Fibroblast of upper back skin (primary cell): ENCODE measurements at regions not wholly inside any gene's neighbourhood (a gene's known extent, or its start where the extent isn't known, plus 50 kb on each side); places are given as distances from the start of the nearest gene placed in this dataset.

Source experiments
- DNase-seq: peaks from one replicate; pipeline ENCODE4 v3.0.0-alpha.2; 2013

DNA sequence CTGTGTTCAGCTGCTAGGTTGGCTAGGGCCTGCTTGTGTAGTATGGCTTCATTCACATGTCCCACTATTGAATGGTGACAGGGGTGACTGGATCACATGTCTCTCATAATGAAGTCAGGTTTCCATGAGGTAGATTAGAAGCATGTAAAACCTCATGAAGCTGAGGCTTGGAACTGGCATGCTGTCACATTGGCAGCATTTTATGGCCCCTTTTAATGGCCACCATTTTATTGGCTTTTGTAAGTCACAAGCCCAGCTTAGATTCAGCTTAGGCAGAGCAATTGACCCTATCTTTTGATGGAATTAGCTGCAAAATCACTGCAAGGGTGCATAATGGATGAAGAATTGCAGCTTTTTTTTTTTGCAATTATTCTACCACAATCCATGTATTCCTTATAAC lies 583.5 kb downstream of the MED13L start:
- no peak for DNase-seq

DNA sequence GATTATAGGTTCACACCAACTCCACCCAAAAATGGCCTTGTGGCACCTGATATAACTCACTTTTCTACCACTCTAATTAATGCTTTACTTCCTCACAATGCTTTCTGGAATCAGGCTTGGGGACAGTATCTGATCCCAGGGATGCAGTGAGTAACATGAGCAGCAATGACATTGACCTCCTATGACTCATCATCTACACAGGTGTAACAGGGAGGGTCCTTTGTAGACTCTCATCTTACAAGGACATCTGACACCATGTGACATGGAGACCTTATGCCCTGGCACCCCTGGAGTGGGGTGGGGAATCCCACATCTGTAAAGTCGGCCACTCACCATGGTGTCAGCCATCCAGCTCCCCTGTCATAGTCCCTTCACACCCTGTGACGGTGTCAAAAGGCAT lies 586.4 kb downstream of the MED13L start:
- DNase-seq: no peak

DNA sequence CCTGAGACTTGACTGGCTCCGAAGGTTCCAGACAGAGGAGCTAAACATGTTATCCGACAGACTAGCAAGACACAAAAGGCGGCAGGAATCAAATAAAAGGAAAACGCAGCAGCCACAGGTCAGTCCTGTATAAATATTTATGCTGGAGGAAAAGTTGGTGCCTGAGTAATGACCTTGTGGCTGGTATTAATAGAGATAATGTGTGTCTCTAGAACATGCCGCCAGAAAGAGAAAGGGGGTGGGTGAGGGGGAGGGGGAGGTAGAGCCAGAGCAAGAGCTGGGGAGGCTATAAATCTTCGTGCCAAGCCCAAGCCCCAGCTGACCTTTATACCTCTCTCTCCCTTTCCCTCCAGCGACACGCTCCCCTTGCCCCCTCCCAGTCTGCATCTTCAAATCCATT lies 590.4 kb downstream of the MED13L start:
- DNase-seq: no peak

DNA sequence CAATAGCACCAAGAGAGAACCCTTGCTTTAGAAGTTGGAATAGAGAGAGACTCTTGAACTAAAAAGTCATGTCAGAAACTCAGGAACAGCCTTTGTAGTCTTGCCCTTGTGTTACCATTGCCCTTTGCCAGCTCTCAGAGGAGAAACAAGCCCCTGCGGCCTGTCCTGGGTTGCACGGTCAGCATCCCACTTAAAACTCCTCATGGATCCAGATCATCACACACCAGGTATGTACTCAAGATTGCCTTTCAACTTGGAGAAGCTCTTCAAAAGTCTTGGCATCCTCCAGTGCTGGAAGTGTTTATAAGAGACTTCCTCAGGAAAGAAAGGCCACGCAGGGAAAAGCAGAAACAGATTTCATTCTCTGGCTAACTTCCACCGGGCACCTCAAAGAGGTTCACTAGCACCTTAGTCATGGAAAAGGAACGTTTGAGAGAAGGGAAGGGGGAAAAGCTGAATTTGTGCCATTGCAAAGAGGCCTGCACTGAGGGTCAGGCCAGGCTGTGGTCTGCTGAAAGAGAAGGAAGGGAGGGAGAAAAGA lies 594.2 kb downstream of the MED13L start:
- DNase-seq: peak; percentile 62

DNA sequence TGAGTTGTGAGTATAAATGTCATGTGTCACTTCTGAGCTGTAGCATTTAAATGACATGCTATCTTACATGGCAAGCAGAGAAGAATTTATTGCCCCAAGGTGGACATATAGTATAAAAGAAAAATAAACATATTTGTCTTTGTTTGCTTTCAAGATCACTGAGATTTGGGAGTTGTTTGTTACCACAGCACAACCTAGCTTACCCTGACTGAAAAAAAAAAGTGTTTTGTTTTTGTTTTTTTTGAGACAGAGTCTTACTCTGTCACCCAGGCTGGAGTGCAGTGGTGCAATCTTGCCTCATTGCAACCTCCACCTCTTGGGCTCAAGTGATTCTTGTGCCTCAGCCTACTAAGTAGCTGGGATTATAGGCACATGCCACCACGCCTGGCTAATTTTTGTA lies 596.5 kb downstream of the MED13L start:
- no peak for DNase-seq

DNA sequence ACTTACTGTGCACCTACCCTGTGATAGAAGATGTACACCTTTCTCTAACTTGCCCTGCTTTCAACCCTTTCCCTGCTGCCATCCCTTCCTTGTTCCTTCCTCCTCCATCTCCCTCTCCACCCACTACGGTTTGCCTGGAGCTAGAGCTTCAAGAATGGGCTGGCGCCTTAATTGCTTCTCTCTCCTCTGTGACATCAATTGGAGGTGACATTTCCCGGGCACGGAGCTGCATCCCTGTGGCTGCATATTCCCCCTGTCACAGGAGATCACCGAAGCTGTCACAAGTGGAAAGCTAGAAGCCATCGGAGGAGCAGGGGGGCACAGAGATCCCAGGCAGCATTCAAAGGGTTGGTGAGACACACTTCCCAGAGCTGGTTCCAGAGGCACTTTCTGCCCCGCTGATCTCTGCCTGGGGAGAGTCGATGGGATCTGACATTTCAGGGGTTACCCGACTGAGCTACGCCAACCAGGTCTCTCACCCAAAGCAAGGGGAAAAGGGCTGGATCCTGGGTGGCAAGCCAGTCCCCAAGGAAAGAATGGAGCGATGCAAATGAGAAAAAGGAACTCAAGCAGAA lies 604.9 kb downstream of the MED13L start:
- no peak for DNase-seq

DNA sequence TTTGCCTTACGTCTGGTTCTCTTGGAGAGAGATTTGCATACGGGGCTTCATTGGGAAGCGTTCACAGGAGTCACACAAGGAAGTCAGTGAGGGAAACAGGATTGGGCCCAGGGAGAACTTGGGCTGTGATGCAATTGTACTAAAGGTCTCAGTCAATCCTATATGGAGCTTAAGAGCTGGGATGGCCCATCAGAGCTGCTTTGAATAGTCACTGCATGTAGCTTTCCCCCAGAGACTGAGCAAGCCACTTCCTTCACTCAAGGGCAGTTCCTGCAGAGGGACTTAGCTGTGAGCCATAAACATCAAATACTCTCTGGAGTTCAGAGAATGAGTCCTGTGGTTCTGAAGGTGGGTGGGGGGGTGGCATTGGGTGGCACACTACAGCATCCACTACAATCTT lies 605.4 kb downstream of the MED13L start:
- no peak for DNase-seq

DNA sequence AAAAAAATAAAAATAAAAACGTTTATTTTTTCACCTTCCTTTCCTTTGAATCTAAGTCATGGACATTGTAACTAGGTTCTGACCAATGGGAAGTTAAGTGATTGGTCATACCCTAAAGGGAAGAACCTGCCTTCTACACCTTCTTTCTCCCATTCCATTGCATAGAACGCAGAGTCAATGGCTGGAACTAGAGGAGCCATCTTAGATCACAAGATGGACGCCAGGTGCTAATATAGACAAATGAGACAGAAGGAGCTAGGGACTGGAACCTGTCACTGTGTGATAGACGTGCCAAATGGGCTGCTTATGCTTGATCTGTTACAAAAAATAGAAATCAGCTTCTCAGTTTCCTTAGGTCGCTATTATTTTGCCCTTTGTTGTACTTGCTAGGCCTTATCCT lies 606.6 kb downstream of the MED13L start:
- DNase-seq: no peak

DNA sequence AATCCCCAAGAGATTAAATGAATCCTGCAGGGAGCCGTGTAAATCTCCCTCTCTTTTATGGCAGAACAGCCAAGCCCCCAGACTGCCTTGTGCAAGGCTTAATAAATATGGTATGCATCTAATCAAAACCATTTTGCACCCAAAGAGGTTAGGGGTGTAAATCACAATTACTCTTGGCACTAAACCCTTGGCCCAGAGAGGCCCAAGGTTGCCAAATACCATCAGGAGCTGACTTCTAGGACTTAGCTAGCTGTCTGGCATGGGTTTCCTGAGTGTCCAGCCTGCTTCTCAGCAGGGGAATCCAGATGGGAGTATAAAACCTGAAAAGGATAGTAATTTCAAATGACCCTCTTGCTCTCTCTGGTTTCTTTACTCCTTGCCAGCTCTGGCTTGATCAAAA lies 610.4 kb downstream of the MED13L start:
- DNase-seq: no peak

DNA sequence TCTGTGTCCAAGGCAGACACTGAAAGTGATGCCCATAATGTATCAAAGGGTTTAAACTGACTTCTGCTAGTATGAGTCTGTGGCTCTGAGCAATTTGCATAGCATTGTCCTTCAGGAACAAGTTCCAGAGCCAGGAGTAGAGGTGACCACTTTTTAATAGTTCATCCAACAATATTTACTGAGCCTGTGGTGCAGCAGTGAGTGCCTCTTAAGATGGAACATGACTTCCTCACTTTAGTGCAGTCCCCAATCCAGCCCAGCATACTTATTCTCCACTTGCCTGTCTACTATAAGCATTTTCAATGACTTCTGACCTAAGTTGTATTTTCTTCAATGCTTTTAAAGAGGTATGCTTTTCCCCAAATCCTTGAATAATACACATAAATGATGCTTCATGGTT lies 611.3 kb downstream of the MED13L start:
- DNase-seq: no peak

DNA sequence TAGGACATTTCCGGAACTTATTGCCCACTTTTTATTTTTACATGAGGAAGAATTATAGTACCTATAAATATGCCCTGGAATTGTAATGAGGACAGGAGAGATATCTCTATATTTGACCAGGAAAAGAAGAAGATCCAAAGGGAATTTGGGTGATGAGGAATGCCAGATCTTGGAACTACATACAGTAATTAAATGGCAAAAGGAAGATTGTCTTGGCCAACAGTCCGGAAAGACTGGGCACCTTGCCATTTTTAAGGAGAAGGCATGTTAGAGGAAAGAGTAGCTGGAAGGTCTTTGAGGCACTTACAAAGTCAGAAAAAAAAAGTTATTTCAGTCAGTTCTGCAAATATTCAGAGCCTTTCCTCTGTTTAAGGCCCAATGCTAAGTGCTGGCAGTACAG lies 616.4 kb downstream of the MED13L start:
- DNase-seq: peak; percentile 69

DNA sequence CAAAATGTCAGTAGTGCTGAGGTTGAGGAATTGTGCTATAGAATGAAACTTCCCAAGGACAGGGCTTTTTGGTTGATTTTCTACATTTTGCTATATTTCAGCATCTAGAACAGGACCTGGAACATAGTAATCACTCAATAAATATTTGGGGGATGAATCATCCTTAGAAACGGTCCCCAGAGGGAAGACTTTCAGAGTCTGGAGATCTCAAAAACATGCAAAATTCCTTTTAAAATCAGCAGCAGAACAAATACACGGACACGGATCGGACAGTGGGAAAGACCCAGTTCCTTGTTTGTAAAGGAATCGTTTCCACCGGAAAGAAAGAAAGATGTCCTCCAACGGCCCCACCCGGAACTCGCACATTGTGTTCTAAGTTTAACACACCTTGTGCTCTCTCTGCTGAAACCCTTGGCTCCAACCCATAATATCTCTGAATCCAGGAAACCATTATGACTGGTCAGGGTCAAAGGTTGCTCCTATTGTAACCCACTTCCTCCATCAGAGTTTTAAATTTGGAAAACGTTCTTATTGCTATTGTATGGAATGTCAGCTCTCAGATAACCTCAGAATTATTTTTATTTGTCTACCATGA lies 617.2 kb downstream of the MED13L start:
- peak; percentile 60 for DNase-seq

DNA sequence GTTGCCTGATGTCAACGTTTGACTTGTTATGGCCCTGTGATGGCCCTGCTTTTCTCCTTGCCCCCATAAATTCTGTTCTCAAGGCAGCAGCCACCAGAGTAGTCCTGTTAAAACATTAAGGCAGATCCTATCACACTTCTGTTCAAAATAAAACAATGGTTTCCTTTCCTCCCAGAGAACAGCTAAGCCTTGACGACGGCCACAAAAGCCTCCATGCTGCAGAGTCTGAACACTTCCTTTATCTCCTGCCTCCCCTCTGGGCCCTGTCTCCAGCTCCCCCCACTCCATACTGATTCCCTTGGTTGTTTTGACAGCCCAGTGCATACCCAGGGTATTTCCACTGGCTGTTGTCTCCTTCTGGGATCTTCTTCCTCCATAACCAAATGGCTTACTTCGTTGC lies 618.1 kb downstream of the MED13L start:
- no peak for DNase-seq

DNA sequence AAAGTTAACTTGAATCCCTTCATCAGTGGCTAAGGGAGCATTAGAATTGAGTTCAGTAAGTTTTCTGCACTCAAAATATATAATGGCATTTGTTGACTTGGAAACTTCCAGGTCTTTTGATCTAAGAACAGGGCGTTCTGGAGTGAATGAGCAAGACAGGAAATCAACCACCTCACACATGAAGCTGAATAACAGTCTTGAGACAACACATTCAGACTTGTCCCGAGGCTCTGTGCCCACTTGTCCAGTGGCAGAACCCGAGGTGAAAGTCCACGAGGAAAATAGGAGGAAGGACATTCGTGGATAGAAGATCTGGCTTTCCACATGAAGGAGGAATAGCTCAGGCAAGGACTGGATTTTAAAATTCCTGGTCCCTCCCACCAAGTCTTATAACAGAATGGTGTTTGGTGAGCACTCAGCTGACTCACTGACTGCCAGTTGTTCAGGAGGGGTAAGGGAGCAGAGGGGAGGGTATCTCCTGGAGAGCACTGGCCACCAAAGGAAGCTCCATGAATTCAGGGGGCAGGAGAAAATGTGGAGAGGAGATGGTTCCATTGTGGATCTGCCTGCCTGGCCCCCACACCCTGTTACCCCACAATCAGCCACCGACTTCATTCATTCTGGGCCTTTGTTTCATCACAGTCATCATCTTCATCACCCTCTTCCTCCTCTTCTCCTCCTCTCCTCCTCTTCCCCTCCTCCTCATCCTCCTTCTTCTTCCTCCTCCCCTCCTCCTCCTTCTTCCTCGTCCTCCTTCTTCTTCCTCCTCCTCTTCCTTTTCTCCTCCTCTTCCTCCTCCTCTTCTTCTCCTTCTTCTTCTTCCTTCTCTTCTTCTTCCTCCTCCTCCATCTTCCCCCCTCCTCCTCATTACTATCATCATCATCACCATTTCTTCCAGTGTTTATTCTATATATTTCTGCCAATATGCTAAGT lies 620.1 kb downstream of the MED13L start:
- DNase-seq: no peak

DNA sequence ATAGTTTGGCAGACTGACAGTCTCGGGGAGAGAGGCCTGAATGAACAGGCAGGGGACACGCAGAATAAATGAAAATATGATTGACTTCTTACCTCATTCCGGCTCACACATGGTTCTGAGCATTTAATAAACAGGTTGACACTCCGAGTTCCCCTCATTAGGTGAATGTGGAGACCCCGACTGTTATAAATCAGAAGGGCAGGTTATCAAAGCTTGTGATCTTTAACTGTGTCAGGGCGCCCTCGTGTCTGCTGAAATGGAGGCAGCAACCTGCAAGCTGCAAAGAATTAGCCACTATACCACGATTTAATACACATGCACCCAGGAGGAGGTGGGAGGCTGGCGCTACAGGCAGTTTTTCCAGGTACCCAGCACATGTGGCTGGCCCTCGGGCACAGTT lies 627.5 kb downstream of the MED13L start:
- no peak for DNase-seq

DNA sequence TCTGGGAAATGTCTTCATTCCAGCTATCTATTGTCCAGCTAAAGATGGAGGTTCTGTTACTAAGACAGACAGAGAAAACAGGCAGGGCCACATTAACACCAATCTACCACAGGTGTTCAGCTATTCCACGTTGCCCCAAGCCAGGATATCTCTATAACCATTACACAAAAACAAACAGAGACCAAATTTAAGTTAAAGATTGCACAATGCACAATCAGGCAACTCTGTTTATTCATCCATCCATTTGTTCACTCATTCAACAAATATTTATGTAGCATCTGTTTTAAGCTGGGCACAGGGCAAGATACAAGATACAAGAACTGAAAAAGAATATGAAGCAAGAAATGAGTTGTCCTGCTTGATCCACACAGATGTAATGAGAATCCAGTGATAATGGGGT lies 629.0 kb downstream of the MED13L start:
- no peak for DNase-seq

DNA sequence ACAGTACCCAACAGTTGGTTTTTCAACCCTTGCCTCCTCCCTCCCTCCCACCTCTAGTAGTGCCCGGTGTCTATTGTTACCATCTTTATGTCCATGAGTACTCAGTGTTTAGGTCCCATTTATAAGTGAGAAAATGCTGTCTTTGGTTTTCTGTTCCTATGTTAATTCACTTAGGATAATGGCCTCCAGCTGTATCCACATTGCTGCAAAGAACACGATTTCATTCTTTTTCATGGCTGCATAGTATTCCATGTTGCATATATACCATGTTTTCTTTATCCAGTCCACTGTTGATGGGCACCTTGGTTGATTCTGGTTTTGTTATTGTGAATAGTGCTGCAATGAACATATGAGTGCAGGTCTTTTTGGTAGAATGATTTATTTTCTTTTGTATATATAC lies 631.3 kb downstream of the MED13L start:
- no peak for DNase-seq

DNA sequence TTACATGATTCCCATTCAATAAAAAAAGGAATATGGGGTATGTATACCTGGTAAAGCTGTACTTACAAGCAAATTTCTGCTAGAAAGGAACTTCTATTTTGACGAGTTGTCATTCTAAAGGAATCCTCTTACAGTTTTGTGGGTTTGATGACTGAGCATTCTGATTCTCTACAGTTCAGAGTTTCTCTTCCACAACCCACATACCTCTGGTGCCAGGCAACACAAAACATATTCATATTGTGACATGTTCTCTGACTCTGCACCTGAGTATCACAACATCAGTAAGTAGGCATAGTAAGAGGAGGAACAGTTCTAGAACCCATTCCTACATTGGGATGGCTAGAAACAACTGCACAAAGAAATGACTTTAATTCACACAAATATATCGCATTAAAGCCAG lies 636.6 kb downstream of the MED13L start:
- DNase-seq: peak; percentile 75

DNA sequence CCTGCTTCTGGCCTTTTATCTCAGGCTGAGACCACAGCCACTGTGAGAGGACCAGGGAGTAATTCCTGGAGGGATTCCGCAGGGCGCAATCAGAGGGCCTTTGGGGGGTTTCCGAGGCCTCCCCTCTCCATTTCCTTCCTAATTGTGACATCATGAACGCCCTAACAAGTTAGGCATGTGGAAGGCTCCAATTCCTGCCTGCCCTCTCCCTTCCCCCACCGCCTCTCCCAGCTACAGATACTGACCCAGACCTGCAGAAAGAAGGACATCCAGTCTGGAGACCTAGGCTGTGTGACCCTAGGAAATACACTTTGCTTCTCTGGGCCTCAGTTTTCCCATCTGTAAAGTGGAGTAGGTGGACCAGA lies 637.9 kb downstream of the MED13L start:
- no peak for DNase-seq

DNA sequence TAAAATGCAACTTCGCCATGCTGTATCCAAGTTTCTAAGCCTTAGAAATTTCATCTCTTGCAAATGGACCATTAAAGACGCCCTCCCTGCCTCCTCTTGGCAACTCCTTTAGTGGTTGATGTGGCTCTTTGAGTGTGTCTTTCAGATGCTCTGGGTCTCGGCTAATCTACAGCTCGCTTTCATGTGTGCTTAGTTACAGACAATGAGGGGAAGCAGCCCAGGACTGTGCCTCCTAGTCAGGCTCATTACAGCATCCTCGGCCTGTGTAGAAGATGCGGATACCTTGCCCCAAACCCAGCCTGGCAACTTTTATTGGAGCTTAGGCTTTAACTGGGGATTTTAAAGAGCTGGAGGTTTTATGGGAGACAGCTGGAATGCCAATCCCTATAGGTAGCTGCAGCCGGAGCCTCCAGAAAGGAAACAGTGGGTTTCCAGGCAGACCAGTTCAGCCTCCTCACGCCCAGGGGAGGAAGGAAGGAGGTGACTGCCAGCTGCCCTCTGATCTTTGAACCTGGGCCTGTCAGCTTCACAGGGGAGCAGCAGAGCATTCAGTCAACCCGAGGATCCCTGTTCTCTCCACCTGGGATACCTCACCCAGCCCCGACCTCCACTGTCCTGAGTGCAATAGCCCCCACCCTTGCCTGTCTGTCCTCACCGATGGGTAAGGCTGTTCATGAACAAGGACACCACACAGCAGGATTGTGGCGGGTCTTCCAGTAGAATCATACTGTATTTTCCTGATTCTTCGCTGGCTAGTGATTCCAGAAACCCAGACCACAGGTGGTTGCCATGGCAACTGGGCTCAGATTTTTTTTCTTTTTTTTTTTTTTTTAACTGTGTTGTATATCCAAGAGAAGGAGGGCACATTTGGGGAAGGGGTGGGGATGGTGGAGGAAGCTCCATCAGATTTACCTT lies 638.5 kb downstream of the MED13L start:
- DNase-seq: peak; percentile 37

DNA sequence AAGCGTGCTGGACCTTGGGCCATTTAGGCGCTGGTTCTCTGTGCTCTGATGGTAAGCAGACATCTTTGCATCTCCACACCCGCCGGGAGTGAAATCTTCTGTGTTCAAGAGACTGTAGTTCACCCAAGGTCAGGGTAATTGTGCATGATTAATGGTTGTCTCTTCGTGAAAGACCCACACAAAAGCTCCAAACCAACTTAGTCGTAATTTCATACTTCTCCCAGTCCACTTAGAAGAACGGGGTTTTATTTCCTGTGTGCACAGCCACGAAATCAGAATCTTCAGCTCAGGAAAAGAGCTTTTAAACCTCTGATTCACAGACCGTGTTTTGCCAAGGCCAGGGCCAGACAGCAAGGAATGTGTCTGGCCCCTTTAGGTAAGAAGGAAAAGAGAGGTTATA lies 640.9 kb downstream of the MED13L start:
- peak; percentile 85 for DNase-seq

DNA sequence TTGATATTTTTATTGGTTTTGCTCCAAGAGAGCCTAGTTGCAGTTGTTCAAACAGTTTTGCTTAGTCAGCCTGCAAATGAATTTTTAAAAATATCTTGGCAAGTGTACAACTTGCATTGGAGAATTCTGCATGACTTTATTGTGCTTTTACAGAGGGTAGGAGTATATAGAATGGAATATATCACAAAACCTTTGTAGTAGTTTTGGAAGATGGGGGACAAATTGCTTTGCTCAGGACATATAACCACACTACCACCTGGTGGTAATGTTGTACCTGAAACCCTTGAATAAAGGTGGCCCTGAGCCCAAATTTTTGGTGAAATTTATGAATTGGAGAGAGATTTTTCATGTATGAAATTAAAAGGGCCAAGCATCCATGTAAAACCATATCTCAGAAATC lies 645.2 kb downstream of the MED13L start:
- peak; percentile 61 for DNase-seq

DNA sequence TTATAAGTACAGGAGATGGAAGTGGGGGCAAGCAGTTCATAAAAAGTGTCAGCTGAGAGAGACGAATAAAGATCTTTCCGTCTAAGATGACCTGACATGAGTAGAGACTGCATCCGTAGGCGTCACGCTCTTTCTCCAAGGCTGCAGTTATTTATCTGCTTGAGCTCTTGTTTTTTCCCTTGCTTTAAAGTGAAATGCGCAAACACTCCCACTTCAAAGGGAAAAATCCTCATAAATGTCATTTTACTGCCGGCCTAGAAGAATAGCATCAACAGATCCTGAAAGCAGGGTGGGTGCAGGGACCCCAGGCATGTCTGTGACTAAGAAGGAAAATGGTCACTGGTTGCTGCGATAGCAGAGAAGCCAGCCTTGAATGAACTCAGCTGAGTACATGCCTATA lies 647.4 kb downstream of the MED13L start:
- no peak for DNase-seq
